ENCODE measurements at regions not wholly inside any gene's neighbourhood (a gene's known extent, or its start where the extent isn't known, plus 50 kb on each side); places are given as distances from the start of the nearest gene placed in this dataset.

DNA sequence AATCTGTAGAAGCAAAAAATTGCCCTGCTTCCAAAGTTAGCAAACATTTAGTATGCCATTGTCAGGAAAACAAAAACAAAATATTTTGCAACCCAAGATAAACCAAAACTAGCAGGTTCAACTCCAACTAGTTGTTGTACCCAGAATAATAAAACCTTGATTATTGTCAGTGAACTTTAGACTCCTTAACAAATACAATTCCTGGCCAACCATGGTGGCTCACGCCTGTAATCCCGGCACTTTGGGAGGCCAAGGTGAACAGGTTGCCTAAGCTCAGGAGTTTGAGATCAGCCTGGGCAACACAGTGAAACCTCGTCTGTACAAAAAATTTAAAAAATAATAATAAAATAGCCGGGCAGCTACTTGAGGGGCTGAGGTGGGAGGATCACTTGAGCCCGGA lies 53.6 kb upstream of the EPCAM start:
- no peak for DNase-seq (ENCODE audit: low read depth, low spot score)

DNA sequence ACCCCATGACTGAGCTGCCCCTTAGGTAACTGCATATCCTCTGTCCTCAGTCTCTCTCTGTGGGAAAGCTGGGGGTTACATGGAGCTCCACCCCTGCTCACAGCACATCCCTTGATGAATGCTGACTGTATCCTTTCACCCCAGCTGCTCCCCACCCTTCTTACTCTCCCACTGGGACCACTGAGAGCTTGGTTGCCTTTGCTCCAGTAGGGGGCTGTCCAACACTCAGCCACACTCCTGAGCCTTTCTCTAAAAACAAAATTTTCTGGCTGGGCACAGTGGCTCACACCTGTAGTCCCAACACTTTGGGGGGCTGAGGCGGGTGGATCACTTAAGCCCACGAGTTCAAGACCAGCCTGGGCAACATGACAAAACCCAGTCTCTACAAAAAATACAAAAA lies 55.4 kb upstream of the EPCAM start:
- no peak for DNase-seq (ENCODE audit: low read depth, low spot score)

DNA sequence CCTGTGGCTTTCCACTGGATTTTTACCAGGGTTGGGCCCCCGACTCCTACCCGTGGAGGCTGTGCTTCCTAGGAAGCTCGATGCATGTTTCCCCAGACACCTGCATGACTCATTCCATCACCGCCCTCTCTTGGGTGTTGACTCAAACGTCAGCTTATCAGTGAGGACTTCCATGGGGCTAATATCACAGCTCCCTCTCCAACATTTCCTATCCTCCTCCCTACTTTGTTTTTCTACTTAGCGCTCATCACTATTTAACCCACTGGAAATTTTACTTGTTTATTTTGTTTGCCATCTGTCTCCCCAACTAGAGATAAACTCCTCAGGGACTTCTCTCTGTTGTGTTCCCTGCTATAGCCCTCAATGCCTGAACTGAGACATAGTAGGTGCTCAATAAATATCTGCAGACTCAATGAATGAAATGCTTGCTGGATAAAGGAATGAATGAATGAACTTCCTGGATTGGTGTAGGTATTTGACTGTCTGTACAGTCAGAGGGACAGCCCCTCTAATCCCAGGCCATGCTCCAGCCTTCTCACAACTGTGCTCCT lies 55.9 kb upstream of the EPCAM start:
- DNase-seq (ENCODE audit: low read depth, low spot score), result no peak

DNA sequence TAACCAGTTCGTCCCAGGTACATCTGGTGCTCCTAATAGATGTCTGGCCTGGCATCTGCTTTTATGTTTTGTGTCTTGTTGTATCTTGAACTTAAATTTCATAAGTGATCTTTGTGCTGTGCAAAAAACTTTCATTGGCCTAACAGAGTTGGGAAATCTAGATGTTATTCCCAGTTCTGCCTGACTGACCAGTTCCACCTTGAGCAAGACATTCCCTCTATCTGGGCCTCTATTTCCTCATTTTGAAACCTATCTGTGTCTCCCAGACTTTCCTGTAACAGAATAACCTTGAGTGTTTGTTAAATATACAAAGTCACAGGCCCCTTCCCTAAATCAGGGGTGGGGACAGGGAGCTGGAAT lies 56.6 kb upstream of the EPCAM start:
- no peak for DNase-seq (ENCODE audit: low read depth, low spot score)

DNA sequence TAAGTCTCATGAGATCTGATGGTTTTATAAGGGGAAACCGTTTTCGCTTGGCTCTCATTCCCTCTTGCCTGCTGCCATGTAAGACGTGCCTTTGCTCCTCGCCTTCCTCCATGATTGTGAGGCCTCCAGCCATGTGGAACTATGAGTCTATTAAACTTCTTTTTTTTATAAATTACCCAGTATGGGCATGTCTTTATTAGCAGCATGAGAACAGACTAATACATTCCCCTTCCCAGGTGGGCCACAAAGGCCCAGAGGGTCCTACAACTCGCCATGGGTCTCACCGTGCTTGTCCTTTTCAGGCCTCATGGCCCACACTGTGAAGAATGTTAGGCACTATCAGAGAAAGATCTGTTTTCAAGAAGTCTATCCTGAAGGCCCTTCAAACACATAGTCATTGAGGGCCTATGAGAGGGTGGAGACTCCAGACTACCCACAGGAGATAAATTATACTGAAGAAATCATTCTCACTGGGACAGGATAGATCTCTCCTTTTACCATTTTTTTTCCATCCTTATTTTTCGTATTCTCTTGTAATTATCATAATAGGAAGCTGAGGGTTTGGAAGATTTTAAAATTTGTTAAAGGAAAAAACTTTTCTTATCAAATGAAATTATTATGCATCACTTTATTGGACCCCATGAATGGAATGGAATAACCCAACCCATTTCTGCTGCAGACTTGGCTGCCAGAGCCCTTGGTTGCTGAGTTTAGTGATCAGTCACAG lies 57.2 kb upstream of the EPCAM start:
- DNase-seq (ENCODE audit: low read depth, low spot score), result no peak

DNA sequence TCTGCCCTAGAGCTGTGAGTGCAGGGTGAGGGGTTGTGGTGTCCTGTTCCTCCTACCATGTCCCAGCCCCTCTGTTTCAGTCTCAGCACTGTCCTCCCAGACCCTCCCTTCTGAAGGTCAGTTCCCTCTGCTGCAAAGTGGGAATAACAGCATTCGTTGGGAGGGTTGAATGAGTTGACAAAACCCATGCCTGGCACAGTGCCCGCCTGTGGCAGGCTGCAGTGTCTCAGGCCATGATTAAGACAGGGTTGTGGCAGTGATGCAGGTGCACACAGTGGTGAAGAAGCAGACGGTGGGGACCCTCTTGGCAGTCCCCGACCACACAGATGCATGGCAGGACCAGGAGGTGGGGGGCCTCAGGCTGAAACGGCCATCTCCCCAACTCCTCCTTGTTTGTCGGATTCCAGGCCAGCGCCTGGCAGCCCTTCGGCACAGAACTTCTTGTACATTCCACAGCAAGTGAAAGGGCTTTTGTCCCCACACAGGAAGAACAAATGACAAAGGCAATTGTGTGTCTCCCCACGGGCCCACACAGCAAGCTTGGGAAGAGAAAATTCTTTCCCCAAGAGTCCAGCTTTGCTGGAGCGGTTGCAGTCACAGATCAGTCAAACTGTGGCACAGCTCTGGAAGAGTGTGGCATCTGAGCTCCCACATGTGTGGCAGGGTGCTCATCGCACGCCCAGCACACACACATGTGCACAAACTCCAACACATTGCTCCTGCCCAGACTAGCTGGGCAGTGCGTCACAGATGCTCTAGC lies 58.1 kb upstream of the EPCAM start:
- no peak for DNase-seq (ENCODE audit: low read depth, low spot score)

DNA sequence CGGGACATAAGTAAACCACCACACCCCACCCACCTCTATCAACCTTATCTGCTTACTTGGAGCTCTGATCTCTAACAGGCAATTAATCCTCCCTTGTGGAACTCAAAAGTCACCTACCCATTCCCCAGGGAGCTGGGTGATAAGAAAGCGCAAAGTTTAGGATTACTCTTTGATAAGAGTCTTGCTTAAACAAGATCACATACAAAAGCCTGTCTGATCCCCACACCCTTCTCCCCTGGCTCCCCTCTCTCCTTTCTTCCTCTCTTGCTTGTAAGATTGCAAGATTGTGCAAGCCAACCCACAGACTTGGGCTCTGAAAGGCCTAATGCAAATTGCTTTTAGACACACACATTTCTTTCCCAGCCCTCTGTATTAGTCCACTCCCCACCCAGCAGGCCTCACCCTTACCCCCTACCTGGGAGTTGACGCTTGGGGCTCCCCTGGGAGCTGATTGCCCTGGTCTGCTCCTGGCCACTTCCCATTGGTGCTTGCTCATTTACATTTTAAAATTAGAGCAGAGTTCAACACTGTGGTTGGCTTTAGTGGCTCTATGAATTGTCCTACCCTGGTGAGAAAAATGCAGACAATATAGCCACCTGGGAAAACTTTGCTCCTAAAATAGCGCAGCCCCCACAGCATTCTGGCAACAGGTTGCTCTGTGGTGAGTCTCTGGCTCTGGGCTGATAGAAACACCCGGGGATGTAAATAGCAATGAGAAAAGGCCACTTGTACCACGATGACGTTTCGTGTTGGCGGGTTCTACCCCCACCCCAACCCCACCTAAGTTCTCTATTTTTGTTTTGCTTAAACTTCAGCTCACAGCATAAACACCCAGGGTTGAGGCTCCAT lies 58.9 kb upstream of the EPCAM start:
- DNase-seq (ENCODE audit: low read depth, low spot score), result no peak

DNA sequence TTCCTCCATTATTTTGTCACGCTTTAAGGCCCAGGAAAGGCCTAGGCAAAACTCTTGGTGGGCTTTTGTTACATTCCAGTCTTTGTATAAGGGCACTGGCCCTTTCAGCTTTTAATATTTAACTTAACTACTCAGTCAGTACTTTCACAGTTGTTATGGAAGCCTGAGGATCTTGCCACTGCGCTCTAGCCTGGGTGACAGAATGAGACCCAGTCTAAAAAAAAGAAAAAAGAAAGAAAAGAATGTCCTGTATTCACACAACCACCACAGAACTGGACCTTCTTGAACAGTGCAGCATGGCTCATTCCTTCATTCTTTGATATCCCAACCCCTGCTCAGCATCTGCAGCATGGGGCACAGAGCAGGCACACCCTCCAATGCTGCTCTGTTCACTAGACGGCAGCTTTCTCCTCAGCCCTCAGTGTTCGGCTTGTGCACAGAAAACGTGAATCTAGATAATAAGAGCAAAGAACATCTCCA lies 59.6 kb upstream of the EPCAM start:
- DNase-seq (ENCODE audit: low read depth, low spot score), result no peak

DNA sequence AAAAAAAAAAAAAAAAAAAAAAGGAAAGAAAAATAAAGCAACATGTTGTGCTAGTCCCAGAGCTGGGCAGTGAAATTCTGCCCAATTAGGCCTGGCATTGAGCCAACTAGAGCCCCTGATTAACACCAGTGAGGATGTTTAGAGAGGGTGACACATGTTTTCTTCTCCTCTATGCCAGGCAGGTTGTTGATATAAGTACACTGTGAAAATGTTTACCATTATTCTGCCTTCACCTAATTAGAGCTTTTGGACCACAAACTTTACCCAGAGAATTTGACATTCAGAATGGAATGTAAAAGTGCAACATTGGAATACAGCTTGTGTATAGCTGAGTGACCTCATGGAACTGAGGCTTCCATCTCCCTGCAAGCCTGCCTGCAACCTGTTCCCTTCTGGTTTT lies 62.0 kb upstream of the EPCAM start:
- no peak for DNase-seq (ENCODE audit: low read depth, low spot score)

DNA sequence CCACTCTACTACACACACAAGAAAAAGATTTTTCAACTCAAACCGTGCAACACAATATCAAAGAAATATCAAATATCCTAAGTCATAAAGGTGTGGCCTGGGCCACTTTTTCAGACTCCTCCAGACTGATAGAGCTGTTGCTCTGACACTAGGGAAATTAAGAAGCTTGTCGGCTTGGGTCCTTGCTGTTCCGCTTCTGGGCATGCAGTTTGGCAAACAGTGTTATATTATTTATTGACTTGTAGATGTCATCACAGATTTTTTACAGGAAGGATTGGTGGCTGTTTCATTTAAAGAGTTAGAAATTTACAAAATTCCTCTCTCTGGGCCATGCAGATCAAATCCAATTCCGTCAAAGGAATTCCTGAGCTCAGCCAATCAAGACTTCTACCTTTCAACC lies 64.5 kb upstream of the EPCAM start:
- DNase-seq (ENCODE audit: low read depth, low spot score), result no peak

DNA sequence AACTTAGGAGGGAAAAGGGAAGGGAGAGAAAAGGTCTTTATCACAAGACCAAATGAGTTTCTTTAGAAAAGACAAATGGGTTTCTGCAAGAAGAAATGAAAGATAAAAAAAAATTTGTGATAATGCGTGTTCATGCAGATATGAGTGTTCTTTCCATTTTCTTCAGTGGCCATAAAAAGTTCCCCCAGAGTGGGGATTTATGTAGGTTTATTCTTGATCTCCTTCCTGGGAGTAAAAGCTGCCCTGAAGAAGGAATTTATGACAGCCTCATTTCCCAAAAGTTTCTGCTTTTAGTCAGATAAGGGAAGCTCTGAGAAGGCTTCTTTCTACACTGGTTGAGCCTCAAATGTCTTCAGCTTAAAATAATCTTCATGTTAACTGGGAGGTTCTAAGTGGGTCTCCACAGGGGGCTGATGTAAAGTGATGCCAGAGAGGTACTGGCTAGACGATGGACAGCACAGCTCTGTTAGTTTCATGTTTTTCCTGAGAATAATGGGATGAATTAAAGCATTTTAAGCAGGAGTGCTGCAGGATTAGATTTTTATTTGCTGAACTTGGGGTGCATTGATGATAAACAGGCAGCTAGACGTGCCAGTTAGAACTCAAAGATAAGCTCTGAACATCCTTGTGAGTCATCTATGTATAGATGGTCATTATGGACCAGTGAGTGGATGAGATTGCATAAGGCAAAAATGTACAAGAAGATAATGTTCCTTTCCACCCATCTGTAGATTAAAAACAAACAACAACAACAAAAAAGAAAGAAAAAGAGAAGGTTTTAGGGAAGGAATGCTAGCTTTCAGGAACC lies 65.6 kb upstream of the EPCAM start:
- no peak for DNase-seq (ENCODE audit: low read depth, low spot score)

DNA sequence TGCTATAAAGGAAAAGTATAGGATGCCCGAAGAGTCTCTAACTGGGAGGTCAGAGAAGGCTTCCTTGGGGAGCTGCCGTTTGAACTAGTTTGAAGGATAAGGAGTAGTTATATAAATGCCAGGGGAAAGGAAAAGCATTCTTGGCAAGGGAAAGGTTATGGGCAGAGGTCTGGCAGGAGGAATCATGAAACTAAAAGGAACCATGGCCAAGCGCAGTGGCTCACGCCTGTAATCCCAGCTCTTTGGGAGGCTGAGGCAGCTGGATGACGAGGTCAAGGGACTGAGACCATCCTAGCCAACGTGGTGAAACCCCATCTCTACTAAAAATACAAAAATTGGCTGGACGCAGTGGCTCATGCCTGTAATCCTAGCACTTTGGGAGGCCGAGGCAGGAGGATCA lies 66.8 kb upstream of the EPCAM start:
- no peak for DNase-seq (ENCODE audit: low read depth, low spot score)

DNA sequence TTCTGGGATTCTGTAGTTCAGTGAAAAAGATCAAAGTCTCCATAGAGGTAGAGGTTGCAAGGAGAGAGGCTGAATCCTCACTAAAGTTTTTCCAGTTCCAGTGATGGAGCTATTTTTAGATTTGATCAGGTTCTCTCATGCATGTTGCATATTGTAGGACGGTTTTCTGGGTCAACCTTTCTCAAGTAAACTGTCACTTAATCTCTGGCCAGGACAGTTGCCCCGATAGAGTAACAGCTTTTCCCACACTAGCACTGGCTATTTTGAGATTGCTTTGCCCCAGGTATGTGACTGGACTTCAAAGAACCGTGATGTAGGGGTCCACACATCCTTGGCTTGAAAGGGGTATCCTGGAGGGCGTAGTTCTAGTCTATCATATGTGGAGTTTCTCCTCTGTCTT lies 67.4 kb upstream of the EPCAM start:
- DNase-seq (ENCODE audit: low read depth, low spot score), result no peak

DNA sequence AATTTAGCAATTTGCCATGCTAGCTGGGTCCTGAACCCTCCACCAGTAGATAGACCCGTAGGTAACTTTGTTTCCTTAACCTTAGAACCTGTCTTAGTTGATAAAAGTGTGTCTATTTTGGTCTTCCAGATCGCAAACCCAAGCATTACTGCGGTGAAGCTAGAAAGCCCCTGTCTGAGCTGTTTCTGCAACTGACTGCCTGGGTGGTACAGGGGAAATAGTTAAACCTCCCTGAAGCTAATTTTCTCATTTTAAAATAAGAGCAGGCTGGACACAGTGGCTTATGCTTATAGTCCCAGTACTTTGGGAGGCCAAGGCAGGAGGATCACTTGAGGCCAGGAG lies 67.9 kb upstream of the EPCAM start:
- DNase-seq (ENCODE audit: low read depth, low spot score), result no peak

DNA sequence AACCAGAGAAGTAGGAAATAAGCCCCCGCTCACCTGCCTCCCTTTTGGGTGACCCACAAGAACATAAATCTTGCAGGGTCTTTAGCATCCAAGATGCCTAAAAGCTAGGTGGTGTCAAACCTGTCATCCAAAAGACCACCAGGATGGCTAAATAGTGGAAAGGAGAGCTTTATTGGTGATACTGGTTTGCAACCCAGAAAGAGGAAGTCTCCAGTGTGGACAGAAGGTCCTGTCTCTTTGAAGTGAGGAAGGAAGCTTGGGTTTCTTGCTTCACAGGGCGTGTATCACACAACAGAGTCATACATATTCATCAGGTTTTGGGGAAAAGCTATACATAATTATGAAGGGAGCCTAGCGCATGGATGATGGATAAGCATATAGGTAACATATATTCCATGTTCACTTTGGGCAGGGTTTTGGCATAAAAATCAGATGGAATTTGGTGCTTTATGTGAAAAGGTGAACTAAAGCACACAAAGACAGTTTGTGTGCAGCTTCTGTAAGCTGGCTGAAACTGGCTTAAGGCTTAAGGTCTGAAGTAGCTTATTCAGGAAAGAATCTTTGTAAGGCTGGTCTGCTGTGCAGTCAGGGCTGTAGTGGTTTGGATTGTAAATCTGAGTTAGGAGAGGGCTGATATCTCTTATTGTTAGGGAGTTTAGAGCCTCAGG lies 68.4 kb upstream of the EPCAM start:
- no peak for DNase-seq (ENCODE audit: low read depth, low spot score)

DNA sequence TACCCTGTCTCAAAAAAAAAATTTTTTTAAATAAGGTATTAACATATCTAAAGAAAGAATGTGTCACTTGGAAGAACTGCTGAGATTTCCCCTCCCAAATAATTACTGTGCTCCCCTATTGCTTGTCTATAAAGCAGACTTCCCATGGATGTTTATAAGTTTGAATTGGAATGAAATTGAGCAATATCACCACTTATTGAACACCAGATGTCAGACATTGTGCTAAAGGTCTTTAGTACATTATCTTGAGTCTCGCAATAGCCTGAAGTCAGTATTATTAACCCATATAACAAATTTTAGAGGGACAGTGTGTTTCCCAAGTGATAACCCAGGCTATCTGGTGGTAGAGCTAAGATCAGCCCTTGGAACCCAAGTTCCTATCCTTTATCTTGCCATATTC lies 69.0 kb upstream of the EPCAM start:
- no peak for DNase-seq (ENCODE audit: low read depth, low spot score)

DNA sequence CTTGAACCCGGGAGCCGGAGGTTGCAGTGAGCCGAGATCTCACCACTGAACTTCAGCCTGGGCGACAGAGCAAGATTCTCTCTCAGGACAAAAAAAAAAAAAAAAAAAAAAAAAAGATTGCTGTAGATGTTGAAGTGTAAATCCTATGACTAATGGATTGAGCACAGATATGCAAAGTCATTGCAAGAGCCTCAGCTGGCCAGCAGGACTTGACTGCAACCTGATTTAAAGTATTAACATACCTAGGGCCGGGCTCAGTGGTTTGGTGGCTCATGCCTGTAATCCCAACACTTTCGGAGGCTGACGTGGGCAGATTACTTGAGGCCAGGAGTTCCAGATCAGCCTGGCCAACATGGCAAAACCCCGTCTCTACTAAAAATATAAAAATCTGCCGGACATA lies 69.6 kb upstream of the EPCAM start:
- DNase-seq (ENCODE audit: low read depth, low spot score), result peak; percentile 65

DNA sequence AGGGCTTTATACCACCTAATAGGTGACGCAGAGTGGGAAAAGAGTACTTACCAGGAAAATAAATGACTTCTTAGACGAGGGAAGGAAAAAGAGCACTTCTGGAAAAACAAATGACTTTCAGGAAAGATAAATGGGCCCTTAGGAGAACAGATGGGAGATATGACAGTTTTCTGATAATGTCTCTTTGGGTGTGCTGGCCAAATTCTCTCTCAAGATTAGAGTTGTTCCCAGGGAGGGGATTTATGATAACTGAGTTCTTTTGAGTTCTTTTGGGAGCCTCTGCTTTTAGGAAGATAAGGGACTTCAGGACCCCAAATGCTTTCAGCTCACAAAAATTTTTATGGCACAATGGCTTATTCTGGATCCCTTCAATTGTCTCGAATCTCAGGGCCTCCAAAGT lies 70.3 kb upstream of the EPCAM start:
- DNase-seq (ENCODE audit: low read depth, low spot score), result peak; percentile 17

DNA sequence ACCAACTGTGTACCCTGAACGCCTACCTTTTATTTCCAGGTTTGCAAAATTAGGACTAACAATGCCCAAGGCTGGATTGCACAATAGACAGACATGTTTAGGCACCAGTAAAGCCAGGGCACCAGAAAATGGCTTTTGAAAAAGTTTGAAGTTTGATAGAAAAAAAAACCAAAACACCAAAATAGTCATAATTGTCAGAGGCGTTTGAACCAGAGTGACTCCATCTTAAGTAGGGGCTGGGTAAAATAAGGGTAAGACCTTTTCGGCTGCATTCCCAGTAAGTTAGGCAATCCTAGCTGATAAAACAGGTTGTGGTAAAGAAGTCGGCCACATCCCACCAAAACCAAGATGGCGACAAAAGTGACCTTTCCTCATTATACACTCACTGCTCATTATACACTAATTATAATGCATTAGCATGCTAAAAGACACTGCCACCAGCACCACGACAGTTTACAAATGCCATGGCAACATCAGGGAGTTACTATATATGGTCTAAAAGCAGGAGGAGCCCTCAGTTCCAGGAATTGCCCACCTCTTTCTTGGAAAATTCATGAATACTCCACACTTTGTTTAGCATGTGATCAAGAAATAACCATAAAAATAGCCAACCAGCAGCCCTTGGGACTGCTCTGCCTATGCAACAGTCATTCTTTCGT lies 71.2 kb upstream of the EPCAM start:
- no peak for DNase-seq (ENCODE audit: low read depth, low spot score)

DNA sequence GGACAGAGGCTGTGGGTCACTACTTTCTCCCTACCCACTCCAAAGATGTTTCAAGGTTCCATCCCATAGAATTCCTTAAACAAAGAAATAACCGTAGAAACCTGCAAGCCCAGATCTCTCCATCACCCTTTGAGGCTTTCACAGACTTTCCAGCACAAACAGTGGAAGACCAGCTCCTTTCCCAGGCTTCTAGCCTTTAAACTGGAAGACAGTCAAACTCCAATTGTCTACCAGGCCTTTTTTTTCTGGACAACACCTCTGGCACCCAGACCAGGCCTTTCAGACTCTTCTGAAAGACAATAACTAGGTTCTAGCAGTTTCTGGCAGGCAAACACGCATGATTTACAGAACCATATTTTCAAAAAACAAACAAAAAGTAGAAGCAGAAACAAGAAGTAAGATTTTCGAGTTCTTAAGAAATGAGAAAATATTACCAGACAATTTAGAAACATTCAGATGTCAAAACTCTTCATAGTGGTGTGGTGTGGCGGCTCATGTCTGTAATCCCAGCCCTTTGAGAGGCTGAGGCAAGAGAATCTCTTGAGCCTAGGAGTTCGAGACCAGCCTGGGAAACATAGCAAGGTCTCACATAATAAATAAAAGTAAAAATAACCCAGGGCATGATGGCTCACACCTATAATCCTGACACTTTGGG lies 73.0 kb upstream of the EPCAM start:
- DNase-seq (ENCODE audit: low read depth, low spot score), result no peak
